ENCODE measurements at regions not wholly inside any gene's neighbourhood (a gene's known extent, or its start where the extent isn't known, plus 50 kb on each side); places are given as distances from the start of the nearest gene placed in this dataset.

- 70 to 72% methylated on average over 4 of the region's 4 CpGs for WGBS, 2 donors
- Histone ChIP-seq H3K9me3 (no peaks in the 10 kb centered on the region), H3K36me3 (no peaks in the 10 kb centered on the region), H3K27ac (no peak overlapping the region), H3K27me3 (no peaks in the 10 kb centered on the region), H3K4me3 (no peak overlapping the region), H3K4me1 (no peaks in the 10 kb centered on the region)
- TF ChIP-seq, protein P1, sequence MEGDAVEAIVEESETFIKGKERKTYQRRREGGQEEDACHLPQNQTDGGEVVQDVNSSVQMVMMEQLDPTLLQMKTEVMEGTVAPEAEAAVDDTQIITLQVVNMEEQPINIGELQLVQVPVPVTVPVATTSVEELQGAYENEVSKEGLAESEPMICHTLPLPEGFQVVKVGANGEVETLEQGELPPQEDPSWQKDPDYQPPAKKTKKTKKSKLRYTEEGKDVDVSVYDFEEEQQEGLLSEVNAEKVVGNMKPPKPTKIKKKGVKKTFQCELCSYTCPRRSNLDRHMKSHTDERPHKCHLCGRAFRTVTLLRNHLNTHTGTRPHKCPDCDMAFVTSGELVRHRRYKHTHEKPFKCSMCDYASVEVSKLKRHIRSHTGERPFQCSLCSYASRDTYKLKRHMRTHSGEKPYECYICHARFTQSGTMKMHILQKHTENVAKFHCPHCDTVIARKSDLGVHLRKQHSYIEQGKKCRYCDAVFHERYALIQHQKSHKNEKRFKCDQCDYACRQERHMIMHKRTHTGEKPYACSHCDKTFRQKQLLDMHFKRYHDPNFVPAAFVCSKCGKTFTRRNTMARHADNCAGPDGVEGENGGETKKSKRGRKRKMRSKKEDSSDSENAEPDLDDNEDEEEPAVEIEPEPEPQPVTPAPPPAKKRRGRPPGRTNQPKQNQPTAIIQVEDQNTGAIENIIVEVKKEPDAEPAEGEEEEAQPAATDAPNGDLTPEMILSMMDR (IDR thresholded peaks at IDR 0.05): no peak
- DNase-seq (no peak), ATAC-seq (no peak), FAIRE-seq (no peak)
- intact Hi-C loops (cut with DNase I): loop anchor here in 1 of 3 donors (10.0 kb wide), 1 partner anchor 64 kb away; no protein-coding TSS in a partner anchor
These were observed 58.6 kb upstream of the MPEG1 start for GRCh38 chr11:59271247-59271755.

DNA sequence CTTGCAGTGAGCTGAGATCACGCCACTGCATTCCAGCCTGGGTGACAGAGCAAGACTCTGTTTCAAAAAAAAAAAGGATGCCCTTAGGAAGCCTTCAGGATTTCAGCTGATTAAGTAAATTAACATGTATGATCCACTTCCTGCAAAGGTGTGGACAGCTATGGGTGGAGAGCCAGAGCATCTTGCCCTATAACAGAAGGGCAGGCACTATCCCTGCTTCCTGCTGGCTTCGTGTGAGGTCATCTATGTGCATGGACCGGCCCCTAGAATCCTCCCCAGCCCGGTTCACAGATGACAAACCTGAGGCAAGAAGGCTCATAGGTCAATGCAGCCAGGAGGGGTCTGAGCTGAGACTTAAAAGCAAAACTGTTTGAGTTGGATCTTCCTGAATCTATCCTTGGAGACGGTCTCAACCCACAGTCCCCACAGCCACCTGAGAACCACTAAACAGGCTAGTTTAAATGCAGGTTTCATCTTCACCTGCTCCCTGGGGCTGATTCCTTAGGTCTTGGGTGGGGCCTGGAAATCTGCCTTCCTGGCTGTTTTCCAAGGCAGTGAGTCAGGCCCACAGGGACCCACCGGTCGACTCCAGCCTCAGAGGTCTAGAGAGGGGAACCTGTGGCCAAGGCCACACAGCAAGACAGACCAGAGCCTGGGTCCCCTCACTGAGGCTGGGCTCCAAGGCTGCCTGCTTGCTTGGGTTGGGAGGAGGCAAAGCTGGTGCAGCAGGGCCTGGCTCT is 55.2 kb upstream of the MPEG1 start:
- H3K27ac ChIP-seq: no peak overlapping the region
- H3K4me3 ChIP-seq: no peak overlapping the region
- WGBS, 2 donors: 85 to 87% methylated on average over 7 of the region's 7 CpGs
- H3K4me1 ChIP-seq: no peaks in the 10 kb centered on the region
- H3K27me3 ChIP-seq: no peaks in the 10 kb centered on the region
- no peaks in the 10 kb centered on the region for H3K36me3 ChIP-seq
- intact Hi-C loops (cut with DNase I): loop anchor here in 1 of 3 donors (10.0 kb wide), 1 partner anchor 157 kb away; the partner anchor contains the start of gene OR5A2
- TF ChIP-seq, protein P1 (IDR thresholded peaks at IDR 0.05): no peak
- FAIRE-seq: no peak
- DNase-seq: no peak
- ATAC-seq: no peak
- H3K9me3 ChIP-seq: no peaks in the 10 kb centered on the region

GRCh38 chr11:59267196-59267595 is 54.5 kb upstream of the MPEG1 start:
- intact Hi-C loops (cut with DNase I): loop anchor here in 1 of 3 donors (10.0 kb wide), 1 partner anchor 158 kb away; the partner anchor contains the start of gene OR5A2

GRCh38 chr11:59266491-59266890 is 53.8 kb upstream of the MPEG1 start:
- H3K9me3 ChIP-seq: no peaks in the 10 kb centered on the region
- TF ChIP-seq, protein P1 (IDR thresholded peaks at IDR 0.05): no peak
- ATAC-seq: no peak
- no peak overlapping the region for H3K27ac ChIP-seq
- H3K4me1 ChIP-seq: no peaks in the 10 kb centered on the region
- H3K4me3 ChIP-seq: no peak overlapping the region
- intact Hi-C loops (cut with DNase I): loop anchor here in 1 of 3 donors (10.0 kb wide), 1 partner anchor 158 kb away; the partner anchor contains the start of gene OR5A2
- no peaks in the 10 kb centered on the region for H3K27me3 ChIP-seq
- no peaks in the 10 kb centered on the region for H3K36me3 ChIP-seq
- WGBS, 2 donors: 81 to 84% methylated on average over 4 of the region's 4 CpGs
- DNase-seq: no peak
- no peak for FAIRE-seq

More at GRCh38 chr11:59267196-59267595, 54.5 kb upstream of the MPEG1 start:
- WGBS, 2 donors: 58 to 73% methylated on average over 4 of the region's 4 CpGs
- no peaks in the 10 kb centered on the region for H3K36me3 ChIP-seq
- no peaks in the 10 kb centered on the region for H3K4me1 ChIP-seq
- H3K27ac ChIP-seq: no peak overlapping the region
- DNase-seq (no peak), FAIRE-seq (no peak), ATAC-seq (peak in 1 of 4 donors; percentile 14)
- TF ChIP-seq, protein P1 (IDR thresholded peaks at IDR 0.05): no peak
- H3K9me3 ChIP-seq: no peaks in the 10 kb centered on the region
- no peak overlapping the region for H3K4me3 ChIP-seq
- no peaks in the 10 kb centered on the region for H3K27me3 ChIP-seq

GRCh38 chr11:59265735-59266134 is 53.0 kb upstream of the MPEG1 start:
- no peaks in the 10 kb centered on the region for H3K36me3 ChIP-seq
- ATAC-seq: no peak
- TF ChIP-seq, protein P1 (IDR thresholded peaks at IDR 0.05): no peak
- WGBS, 2 donors: 86 to 93% methylated on average over 1 of the region's 1 CpG
- no peak for DNase-seq
- intact Hi-C loops (cut with DNase I): loop anchor here in 1 of 3 donors (10.0 kb wide), 1 partner anchor 159 kb away; the partner anchor contains the start of gene OR5A2
- no peak overlapping the region for H3K27ac ChIP-seq
- FAIRE-seq: no peak
- no peak overlapping the region for H3K4me3 ChIP-seq
- H3K27me3 ChIP-seq: no peaks in the 10 kb centered on the region
- no peaks in the 10 kb centered on the region for H3K9me3 ChIP-seq
- no peaks in the 10 kb centered on the region for H3K4me1 ChIP-seq

All from pancreas (tissue), 10 donors.